Activated T-cell treated with anti-CD3 and anti-CD28 coated beads for 24 hours (primary cell): ENCODE measurements at regions not wholly inside any gene's neighbourhood (a gene's known extent, or its start where the extent isn't known, plus 50 kb on each side); places are given as distances from the start of the nearest gene placed in this dataset.

ENCODE experiments used
- DNase-seq: peaks from one replicate; pipeline ENCODE4 v3.0.0-alpha.2; 2020; ENCODE audit warnings: low read depth

DNA sequence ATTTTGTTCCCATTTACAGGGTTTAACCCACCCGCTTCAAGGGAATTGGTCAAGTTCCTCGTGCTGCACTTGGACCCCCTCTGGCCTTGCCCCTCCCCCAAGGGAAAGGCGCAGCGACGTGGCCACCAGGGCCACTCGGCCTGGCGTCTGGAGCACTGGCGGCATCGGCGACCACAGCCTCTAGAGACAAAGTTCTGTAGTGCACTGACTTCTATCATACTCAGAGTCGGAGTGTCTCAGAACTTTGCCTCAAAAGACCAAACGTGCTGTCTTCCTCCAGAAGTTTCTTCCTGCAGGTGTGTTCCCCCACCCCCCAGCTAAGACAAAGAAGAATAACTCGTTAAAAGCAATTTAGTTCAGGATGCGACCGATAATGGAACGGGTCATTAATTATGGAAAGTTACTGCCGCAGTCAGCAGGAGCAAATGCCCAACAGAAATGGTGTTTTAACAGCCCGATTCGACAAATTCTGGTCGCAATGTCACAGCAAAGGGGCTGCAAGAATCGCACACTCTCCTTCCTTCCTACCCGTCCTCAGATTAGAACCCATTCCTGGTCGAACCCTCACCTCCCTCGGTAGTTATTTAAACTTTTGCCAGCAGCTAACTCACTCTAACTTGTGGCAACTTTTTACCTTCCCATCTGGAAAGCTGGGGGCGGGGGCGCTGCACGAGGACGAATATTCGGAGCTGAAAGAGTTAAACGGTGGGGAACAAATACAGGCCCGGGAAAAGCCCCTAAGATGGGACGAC is 202.1 kb upstream of the NFE2L3 start:
- no peak for DNase-seq

DNA sequence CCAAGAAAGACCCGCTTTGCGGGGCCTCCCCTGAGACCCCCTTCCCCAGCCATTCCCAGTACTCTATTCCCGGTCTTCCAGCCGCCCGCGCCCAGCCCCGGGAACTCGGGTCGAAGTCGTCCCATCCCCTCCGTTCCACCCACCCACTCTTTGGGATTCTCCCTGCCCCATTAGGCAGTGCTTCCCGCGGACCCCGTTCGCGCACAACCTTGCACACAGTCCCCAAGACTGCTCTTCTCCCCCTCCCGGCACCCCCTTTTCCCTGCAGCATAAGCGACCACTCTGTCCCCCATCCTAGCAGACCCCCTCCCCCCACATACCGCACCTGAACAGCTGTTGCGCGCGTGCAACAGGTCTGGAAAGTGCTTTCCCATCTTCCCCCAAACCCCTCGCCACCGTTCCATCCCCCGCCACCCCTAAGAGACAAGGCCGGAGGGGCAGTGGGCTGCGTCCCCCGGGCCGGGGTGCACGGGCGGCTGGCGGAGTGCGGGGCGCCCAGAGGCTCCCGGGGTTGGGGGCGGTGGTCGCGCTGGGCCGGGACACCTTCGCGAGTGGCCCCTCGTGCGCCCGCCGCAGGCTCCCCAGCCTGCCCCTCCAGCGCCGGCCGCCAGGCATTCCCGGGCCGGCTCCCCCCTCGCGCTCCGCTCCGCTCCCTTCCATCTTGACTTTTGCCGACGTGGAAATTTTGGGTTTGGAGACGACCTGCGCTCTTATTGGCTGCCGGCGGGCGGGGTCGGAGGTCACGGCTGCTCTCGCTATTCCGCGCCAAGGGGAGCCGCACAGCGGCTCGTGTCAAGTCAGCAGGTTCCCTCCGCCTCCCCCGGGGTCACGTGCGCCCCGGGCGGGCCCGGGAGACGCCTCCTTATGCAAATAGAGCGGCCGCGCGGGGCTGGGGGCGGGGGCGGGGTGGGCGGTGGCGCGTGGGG is 201.2 kb upstream of the NFE2L3 start:
- DNase-seq = peak; percentile 73

DNA sequence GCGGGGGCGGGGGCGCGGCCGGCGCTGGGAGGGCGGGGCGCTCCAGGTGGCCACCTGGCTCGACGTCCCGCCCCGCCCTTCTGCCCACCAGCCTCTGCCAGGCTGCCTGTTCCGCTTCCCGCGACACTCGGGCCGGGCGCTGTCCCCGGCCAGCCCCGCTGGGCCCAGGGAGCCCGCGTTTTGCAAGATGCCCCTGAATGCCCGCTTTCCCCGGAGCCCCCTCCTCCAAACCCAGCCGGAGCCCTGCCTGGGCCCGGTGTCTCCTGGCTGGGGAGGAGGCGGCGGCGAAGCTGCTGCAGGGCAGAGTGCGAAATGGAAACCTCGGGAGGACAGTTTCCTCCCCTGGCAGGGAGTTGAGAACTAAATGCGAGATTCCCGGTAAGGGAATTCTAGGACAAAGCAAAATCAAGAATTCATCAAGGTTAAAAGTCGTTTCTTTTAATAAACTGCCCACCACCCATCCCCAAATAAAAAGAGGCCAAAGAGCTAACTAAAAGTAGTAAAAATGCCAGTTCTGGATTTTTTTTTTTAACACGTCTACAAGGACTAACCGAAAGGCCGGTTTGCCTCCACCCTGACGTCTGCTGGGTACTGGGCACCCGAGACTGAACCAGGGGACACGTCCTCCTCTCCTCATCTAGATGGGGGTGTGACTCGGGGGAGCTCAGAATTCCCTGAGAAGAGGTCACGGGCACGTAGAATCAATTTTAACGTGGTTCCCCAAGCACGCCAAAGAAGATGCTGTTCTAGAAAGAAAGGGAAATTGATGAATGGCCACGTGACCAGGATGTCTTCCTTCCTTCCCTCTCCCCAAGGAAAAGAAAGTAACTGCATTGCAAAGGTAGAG is 200.4 kb upstream of the NFE2L3 start:
- DNase-seq = no peak

DNA sequence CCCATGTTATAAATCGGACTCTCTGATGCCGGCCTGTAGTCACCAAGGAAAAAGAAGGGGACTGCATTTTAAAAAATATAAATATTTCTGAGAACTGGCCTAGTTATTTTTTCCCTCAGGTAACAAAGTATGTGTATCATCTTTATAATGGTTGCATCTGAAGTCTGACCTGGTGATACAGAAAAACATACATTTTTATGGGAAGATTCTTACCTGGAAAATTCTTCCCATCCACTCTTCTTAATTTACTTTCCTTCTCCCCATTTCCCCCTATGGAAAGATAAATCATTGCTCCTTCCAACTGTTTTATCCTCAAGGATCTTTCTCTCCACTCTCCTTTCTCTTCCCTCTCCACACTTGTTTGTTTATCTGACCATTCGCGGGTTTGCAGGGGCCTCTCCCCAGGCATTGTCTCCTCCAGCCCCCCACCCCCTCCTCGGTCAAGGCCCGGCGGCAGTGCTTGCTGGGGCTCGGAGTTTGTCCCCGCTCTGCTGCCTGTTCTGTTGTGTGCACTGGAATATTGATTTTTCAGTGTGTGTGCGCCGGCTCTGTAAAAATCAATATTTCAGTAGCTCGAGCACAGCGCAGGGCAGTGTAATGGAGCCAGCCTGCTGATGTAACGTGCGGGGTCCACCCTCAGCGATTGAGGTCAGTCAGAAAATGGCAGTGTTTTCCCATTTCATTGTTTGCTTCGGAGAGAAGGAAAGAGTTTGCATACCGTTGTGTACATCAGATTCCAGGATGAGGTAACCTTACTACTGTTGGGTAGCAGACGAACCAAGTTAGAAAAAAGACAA is 199.5 kb upstream of the NFE2L3 start:
- no peak for DNase-seq

DNA sequence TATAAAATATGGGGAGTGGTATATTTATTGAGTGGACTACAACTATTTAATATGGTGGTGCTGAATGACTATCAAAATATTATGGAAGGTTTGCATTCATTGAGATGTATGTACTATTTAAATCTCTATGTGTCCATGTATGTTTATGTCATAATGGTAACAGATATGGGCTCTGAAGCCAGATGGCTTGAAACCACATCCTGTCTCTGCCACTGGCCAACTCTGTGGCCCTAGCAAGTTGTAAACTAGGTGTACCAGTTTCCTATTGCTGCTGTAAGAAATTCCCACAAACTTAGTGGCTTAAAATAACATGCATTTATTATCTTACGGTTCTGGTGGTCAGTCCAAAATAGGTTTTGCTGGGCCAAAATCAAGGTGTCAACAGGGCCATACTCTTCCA is 198.1 kb upstream of the NFE2L3 start:
- no peak for DNase-seq

DNA sequence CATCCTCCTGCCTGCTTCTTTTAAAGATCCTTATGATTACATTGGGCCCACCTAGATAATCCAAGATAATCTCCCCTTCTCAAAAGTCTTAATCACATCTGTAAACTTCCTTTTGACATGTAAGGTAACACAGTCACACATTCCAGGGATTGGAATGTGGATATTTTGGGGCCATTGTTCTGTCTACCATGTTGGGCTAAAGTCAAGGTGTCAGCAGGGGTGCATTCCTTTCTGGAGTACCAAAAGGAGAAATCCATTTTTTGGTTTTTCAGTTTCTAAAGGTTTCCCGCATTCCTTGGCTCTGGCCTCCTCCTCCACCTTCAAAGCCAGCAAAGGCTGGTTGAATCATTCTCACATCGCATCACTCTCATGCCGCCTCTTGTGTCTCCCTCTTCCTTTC is 197.6 kb upstream of the NFE2L3 start:
- DNase-seq = no peak

DNA sequence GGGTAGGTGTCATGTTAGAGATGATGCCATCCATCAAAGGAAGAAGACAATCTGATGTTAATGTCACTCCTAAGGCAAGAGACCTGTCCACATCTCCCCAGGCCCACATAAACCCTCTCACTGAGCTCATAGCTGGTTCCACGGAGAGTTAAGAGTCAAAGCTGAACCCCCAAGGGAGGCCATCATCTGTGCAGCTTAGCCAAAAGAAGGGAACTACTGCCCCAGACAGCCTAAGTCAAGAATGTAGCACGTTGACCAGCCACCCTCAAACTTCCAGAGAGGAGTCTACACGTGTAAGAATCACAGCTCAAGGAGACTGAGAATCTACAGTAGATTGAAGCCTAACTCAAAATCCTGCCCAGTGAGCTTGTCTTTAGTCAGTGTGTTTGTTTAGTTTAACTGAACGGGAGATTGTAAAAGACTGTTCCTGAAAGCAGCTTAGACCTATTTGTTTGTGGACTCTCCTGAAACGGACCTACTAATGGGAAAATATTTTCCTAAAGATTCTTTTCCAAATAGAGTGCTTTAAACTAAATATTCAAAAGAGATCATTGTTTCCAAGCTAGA is 192.7 kb upstream of the NFE2L3 start:
- no peak for DNase-seq

DNA sequence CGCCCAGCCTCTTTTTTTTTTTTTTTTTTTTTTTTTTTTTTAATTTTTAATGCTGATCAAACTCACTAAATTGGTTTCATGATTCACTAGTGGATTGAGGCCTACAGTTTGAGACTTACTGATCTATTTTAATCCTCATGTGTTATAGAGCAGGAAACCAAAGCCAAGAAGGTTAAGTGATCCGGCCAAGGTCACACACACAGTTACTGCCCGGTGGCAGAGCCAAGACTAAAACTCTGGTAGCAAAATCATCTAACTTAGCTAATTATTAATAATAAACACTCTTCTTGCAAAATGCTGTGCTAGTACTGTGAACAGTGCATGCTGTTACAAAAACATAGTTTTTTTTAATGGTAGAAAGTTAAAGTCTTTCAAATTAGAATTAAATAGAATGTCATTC is 188.3 kb upstream of the NFE2L3 start:
- DNase-seq = no peak

DNA sequence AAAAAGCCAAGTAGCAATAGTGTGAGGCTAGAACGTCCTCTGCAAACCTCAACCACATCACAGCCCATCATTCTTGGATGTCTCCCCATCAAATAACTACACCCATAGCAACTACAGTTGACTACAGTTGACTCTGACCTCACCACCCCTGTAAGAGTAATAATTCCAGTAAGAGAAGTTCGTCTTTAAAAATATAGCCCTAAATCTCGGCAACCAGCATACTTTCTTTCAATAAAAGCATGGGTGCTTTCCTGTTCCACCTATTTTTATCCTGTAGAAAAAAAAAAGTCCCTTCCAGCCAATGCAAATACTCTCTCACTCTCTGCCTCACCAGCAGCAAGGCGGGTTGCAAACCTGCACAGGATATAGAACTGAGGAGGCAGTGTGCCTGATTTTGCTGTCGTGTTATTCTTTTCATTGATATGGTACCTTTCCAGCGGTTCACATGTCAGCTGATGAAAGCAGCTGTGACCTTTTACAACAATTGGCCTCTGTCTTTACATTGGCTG is 187.5 kb upstream of the NFE2L3 start:
- DNase-seq = no peak

DNA sequence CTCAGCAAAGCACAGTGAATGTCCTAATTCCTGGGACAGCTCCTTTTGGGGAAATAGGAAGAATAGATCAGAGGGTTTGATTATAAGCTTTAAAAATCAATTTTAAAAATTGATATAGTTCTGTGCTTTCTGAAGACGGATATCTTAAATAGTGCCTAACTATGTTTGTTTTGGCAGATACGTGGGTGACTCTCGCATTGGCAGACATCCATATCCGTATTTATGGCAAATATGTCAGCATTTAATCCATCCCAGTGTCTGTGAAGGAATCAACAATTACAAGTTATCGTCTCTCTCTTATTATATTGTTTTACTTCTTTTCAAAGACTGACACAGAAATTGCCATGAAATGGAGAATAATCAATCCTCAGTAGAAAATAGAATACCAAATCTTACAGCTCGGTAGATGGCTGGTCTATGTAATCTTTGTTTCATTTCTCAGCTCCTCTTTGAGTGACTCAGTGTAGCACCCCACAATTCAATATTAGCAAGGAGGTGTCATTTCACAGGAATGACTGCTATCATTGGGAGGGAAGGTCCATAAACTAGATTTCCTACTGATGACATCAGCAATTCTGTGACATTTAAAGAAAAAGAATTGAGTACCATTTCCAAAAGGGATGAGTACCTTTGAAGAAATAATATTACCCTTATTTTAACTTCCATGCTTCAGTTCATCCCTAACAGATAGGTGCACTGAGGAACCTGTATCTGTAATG is 186.4 kb upstream of the NFE2L3 start:
- no peak for DNase-seq

DNA sequence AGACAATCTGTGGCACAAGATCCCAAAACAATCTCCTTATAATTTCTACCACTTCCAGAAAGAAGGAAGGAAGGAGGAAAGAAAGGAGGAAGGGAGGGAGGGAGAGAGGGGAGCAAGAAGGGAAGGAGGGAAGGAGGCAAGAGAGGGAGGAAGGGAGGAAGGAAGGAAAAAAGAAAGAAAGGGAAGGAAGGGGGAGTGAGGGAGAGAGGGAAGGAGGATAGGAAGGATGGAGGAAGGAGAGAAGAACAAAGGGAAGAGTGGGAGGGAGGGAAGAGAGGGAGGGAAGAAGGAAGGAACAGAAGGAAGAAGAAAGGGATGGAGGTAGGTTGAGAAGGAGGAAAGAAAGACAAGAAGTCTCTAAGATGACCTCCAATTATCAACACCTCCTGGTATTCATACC is 185.5 kb upstream of the NFE2L3 start:
- no peak for DNase-seq

DNA sequence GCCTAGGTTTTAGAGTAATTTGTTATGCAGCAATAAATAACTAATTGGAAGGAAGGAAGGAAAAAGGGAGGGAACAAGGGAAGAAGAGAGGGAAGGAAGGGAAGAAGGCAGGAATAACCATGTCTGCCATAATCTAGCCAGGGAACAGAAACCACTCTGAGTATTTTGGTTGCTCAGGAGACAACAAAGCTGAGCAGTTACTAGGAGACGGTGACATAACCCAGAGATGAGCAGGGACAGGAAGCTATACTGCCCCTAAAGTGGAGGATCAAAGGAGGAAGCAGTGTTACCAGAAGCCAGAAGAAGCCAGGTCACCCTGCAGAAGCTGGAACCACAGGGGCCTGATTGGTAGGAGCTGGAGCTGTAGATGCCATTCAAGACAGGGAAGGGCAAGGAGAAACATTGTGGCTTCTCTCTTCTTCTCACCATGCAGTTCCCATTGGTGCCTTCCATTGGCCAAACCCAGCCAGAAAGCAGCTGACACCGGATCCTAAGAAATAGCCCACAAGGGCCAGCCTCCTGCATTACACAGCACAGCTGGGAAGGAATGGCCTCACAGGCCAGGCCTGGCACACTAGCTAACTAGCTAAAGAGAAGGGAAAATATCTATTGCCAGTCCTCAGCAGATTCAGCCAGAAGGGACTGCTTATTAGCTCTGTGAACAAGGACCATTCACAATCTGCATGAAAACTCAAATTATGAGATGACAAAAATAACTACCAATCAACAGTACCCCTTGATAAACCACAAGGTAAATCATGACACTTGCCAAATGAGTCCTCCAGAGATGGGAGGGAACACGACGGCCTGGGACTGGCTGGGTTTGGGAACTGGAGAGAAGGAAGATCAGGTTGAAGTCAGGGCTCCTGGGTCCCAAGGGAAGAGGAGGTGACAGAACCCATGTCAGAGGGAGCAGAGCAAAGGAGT is 184.5 kb upstream of the NFE2L3 start:
- DNase-seq = no peak

DNA sequence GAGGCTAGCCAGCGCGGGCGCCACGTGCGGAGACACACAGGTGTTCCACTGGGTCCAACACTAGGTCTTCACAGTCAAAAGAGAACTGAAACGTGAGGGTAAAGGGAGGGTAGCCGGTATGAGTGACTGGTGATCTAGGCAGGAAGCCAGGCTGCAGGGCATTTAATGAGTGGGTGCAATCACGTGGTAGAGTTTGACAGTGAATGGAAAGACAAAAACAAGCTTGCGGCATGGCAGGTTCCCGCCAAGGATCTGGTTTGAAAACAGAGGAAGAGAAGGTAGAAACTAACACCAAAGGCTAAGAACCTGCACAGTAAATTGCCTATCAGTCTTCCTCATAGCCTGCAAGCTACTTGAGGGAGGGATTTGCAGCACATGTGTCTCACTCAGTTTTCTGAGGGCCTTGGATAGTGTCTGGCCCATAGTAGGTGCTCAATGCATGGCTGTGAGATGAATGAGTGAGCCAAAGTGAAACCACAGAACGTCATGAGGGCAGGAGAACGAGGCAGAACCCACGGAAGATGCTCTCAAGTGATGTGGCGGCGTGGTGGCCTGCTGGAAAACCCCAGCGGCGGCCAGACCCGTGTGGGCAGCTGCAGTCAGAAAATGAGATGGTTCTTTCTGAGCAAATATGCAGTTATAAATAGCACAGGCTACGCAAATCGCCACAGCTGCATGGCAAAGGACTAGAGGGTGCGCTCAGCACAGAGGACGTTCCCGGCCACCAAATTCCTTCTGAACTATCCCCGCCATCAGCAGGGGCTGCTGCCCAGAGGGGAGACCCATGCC is 183.6 kb upstream of the NFE2L3 start:
- peak; percentile 35 for DNase-seq

DNA sequence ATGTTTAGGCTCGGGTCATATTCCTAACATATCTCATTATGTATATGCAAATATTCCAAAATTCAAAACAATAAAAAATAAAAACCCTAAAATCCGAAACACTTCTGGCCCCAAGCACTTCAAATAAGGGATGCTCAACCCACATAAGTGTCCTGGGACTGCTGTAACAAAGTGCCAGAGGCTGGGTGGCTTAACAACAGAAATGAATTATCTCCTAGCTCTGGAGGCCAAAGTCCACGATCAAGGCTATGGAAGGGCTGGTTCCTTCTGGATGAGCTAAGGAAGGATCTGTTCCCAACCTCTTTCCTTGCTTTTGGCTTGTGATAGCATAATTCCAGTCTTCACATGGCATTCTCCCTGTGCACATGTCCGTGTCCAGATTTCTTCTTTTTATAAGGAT is 181.6 kb upstream of the NFE2L3 start:
- no peak for DNase-seq

DNA sequence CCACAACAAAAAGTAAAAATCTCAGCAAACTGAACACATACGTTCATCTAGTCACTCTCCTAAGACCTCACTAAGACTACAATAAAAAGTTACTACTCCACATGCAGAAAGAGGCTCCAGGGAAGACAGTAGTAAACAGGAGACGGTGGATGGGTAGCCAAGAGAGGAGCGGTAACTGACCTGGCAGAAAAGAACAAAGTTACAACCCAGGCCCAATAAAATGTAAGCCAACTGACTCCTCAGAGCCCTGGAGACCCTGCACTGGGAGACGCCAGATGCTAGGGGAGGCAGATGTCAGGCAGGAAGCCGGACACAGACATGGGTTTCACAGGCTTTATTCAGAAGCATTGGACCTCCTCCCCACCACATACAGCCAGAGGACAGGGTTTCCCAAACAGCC is 181.1 kb upstream of the NFE2L3 start:
- DNase-seq = no peak

DNA sequence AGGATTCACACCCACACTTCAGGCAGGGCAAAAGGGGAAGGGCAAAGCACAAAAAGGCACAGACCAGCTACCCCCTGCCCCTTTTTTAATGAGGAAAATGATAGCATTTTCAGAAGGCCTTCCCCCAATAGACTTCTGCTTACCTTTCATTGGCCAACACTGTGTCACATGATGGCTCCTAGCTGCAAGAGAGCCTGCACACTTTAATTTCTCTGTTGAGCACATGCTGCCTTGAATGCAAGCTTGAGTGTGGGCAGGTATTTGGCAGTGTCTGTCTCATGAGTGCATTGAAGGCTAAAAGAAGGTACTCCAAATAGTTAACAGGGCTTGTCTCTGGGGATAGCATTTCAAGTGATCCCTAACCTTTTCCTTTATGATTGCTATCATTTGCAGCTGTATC is 175.4 kb upstream of the NFE2L3 start:
- no peak for DNase-seq

DNA sequence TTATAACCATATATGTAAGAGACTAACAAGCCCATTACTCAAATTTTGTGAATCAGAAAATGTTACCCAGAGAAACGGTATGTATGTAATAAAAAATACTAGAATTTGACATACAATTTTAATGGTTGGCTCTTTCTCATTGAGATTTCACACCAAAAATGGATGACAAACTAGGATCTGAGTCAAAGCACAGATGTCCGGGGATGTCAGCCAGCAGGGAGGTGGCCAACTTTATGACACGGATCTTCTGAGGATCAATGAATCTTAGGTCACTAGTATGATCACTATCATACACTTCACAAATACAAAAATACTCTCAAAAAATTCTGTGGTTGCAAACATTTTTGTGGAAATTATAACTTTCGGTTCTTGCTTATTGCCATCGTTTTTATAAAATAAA is 173.5 kb upstream of the NFE2L3 start:
- DNase-seq = no peak

DNA sequence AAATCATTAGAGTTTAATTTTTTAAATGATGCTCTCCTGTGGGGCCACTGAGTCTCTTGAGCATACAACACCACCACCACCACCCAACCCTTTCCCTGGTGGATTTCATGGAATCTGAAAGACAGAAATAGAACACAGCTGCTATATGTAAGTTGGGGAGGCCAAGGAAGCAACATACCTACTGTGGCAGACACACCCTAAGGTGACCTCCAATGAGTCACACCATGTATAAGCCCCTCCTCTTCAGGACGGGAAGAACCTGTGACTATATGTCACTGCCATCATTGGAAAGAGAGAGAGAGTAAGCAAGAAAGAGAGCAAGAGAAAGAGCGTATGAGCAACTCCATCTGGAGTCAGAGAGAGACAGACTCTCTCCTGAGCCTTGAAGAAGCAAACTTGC is 172.4 kb upstream of the NFE2L3 start:
- no peak for DNase-seq

DNA sequence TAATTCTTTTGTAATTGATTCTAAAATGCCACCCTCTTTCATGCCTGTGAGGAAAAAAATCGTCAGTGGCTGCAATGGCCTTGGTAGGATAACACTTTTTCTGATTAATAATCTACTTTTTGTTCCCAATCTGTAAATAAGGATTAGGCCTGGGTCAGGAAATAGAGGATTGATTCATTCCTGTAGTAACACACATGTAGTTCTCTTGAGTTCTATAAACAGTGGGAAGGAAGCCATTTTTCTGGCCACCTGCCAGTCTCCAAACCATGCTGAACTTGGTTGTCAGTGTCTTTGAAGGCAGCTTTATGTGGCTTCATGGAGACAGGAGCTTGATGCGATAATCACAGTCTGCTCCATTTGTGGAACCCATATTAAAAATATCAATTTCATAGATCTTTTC is 169.3 kb upstream of the NFE2L3 start:
- DNase-seq = no peak
